ENCODE measurements at regions not wholly inside any gene's neighbourhood (a gene's known extent, or its start where the extent isn't known, plus 50 kb on each side); places are given as distances from the start of the nearest gene placed in this dataset.

DNA sequence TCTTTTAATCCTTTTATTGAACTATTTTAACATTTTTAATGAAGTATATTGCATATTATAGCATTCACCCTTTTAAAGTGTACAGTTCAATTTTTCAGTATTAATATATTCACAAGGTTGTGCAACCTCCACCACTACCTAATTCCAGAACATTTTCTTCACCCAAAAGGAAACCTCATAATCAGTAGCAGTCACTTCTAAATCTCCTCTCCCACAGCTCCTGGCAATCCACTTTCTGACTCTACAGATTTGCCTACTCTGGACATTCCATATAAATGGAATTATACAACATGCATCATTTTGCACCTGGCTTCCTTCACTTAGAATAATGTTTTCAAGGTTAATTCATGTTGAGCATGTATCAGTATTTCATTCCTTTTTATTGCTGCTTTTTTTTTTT lies 55.0 kb upstream of the HRH1 start:
- no peak for DNase-seq (ENCODE audit: low spot score)
- Histone ChIP-seq H3K4me3 (no peak overlapping the region), H3K27ac (no peak overlapping the region)
- TF ChIP-seq, protein P1, sequence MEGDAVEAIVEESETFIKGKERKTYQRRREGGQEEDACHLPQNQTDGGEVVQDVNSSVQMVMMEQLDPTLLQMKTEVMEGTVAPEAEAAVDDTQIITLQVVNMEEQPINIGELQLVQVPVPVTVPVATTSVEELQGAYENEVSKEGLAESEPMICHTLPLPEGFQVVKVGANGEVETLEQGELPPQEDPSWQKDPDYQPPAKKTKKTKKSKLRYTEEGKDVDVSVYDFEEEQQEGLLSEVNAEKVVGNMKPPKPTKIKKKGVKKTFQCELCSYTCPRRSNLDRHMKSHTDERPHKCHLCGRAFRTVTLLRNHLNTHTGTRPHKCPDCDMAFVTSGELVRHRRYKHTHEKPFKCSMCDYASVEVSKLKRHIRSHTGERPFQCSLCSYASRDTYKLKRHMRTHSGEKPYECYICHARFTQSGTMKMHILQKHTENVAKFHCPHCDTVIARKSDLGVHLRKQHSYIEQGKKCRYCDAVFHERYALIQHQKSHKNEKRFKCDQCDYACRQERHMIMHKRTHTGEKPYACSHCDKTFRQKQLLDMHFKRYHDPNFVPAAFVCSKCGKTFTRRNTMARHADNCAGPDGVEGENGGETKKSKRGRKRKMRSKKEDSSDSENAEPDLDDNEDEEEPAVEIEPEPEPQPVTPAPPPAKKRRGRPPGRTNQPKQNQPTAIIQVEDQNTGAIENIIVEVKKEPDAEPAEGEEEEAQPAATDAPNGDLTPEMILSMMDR (IDR thresholded peaks at IDR 0.05) = no peak

Measured in coronary artery (tissue), 2 donors.